ENCODE measurements at regions not wholly inside any gene's neighbourhood (a gene's known extent, or its start where the extent isn't known, plus 50 kb on each side); places are given as distances from the start of the nearest gene placed in this dataset.

DNA sequence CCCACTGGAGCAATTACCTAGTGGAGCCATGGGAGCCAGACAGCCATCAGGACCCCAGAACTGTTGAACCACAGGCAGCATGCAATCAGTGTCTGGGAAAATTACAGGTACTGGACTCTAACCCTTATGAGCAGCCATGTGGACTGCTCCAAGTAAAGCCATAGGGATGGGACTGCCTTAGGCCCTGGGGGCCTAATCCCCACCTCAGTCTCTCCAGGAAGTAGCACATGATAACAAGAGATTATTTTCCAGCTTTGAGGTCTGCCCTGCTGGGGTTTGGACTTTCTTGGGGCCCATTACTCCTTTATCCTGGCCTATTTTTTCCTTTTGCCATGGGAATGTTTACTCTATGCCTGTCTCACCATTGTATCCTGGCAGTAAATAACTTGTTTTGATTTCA is 226.8 kb downstream of the AEBP2 start:
- no peak overlapping the region for H3K9ac ChIP-seq (ENCODE audit: low read depth, low read length, poor library complexity, severe bottlenecking)
- no peak overlapping the region for H3K4me3 ChIP-seq (ENCODE audit: low read length, poor library complexity, severe bottlenecking)

DNA sequence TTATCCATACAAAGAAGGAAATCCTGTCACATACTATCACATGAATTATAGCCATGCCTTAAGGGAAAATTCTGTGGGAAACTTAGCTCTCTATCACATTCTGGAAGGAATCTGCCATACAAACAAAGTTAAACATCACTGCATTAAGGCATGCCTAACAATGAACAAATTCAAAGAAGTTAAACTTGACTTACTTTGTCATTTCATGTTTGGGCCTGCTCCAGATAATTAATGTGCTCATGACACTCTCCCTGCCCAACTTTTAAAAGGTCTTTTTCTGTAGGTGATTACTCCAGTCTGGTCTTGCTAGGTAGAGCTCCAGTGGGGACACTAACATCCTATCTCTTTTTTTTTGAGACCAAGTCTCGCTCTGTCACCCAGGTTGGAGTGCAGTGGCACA is 230.5 kb downstream of the AEBP2 start:
- Histone ChIP-seq H3K9me2 (replicated peaks; ENCODE audit: low read depth, low read length) (no peaks in the 10 kb centered on the region), H2AFZ (ENCODE audit: low read length) (no peak overlapping the region), H3K9ac (ENCODE audit: low read depth, low read length, poor library complexity, severe bottlenecking) (no peak overlapping the region), H3K9me3 (ENCODE audit: insufficient read depth, low read depth, low read length) (no peaks in the 10 kb centered on the region), H3K4me2 (ENCODE audit: low read depth, low read length, poor library complexity, severe bottlenecking) (no peak overlapping the region), H3K36me3 (ENCODE audit: insufficient read depth, low read length) (no peaks in the 10 kb centered on the region), H3F3A (ENCODE audit: low read depth) (no peaks in the 10 kb centered on the region), H3K4me3 (ENCODE audit: low read length, poor library complexity, severe bottlenecking) (no peak overlapping the region), H3K4me1 (ENCODE audit: insufficient read depth, low read length, poor library complexity, severe bottlenecking) (no peaks in the 10 kb centered on the region), H3K27me3 (ENCODE audit: insufficient read depth, low read length, poor library complexity, severe bottlenecking) (no peaks in the 10 kb centered on the region), H3K79me2 (ENCODE audit: insufficient read depth, low read length) (no peaks in the 10 kb centered on the region), H4K20me1 (ENCODE audit: insufficient read depth, low read length, poor library complexity, severe bottlenecking) (no peaks in the 10 kb centered on the region)
- TF ChIP-seq, protein P1, sequence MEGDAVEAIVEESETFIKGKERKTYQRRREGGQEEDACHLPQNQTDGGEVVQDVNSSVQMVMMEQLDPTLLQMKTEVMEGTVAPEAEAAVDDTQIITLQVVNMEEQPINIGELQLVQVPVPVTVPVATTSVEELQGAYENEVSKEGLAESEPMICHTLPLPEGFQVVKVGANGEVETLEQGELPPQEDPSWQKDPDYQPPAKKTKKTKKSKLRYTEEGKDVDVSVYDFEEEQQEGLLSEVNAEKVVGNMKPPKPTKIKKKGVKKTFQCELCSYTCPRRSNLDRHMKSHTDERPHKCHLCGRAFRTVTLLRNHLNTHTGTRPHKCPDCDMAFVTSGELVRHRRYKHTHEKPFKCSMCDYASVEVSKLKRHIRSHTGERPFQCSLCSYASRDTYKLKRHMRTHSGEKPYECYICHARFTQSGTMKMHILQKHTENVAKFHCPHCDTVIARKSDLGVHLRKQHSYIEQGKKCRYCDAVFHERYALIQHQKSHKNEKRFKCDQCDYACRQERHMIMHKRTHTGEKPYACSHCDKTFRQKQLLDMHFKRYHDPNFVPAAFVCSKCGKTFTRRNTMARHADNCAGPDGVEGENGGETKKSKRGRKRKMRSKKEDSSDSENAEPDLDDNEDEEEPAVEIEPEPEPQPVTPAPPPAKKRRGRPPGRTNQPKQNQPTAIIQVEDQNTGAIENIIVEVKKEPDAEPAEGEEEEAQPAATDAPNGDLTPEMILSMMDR (conservative IDR thresholded peaks at IDR 0.05; ENCODE audit: low read length): no peak
- TF ChIP-seq EZH2phosphoT487 (IDR thresholded peaks at IDR 0.05; ENCODE audit: borderline replicate concordance): no peak

More for the DNA sequence above, 226.8 kb downstream of the AEBP2 start:
- no peaks in the 10 kb centered on the region for H3K9me2 ChIP-seq (replicated peaks; ENCODE audit: low read depth, low read length)
- no peaks in the 10 kb centered on the region for H4K20me1 ChIP-seq (ENCODE audit: insufficient read depth, low read length, poor library complexity, severe bottlenecking)
- H3K36me3 ChIP-seq (ENCODE audit: insufficient read depth, low read length): no peaks in the 10 kb centered on the region
- no peak overlapping the region for H3K4me2 ChIP-seq (ENCODE audit: low read depth, low read length, poor library complexity, severe bottlenecking)
- H3K79me2 ChIP-seq (ENCODE audit: insufficient read depth, low read length): no peaks in the 10 kb centered on the region
- no peak overlapping the region for H2AFZ ChIP-seq (ENCODE audit: low read length)
- H3K9me3 ChIP-seq (ENCODE audit: insufficient read depth, low read depth, low read length): no peaks in the 10 kb centered on the region
- no peaks in the 10 kb centered on the region for H3K4me1 ChIP-seq (ENCODE audit: insufficient read depth, low read length, poor library complexity, severe bottlenecking)
- TF ChIP-seq, protein P1 (conservative IDR thresholded peaks at IDR 0.05; ENCODE audit: low read length): no peak
- TF ChIP-seq EZH2phosphoT487 (IDR thresholded peaks at IDR 0.05; ENCODE audit: borderline replicate concordance): no peak
- no peaks in the 10 kb centered on the region for H3K27me3 ChIP-seq (ENCODE audit: insufficient read depth, low read length, poor library complexity, severe bottlenecking)
- no peaks in the 10 kb centered on the region for H3F3A ChIP-seq (ENCODE audit: low read depth)

DNA sequence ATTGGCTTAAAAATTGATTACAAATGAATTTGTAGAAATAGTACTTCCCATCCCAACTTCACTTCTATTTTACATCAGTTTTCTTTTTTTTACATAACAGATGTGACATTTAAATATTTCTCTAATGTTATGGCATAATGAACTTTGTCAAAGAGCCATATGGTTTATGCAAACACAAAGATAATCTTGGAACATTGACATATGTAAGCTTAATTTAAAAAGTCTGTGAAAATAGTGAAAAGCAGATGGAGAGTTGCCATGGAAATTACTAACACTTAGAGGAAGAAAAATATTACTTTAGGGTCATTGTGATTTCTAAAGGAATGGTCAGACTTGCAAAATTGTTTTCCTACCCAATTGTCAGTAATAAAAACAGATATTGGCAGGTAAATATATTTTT is 232.4 kb downstream of the AEBP2 start:
- Histone ChIP-seq H3F3A (ENCODE audit: low read depth) (no peaks in the 10 kb centered on the region), H3K9me2 (replicated peaks; ENCODE audit: low read depth, low read length) (no peaks in the 10 kb centered on the region), H3K9me3 (ENCODE audit: insufficient read depth, low read depth, low read length) (no peaks in the 10 kb centered on the region), H3K4me3 (ENCODE audit: low read length, poor library complexity, severe bottlenecking) (no peak overlapping the region), H3K79me2 (ENCODE audit: insufficient read depth, low read length) (no peaks in the 10 kb centered on the region), H3K27me3 (ENCODE audit: insufficient read depth, low read length, poor library complexity, severe bottlenecking) (no peaks in the 10 kb centered on the region), H3K36me3 (ENCODE audit: insufficient read depth, low read length) (no peaks in the 10 kb centered on the region), H3K4me2 (ENCODE audit: low read depth, low read length, poor library complexity, severe bottlenecking) (no peak overlapping the region), H4K20me1 (ENCODE audit: insufficient read depth, low read length, poor library complexity, severe bottlenecking) (no peaks in the 10 kb centered on the region), H3K4me1 (ENCODE audit: insufficient read depth, low read length, poor library complexity, severe bottlenecking) (no peaks in the 10 kb centered on the region), H3K9ac (ENCODE audit: low read depth, low read length, poor library complexity, severe bottlenecking) (no peak overlapping the region), H2AFZ (ENCODE audit: low read length) (no peak overlapping the region)
- TF ChIP-seq, protein P1 (conservative IDR thresholded peaks at IDR 0.05; ENCODE audit: low read length): no peak
- no peak for TF ChIP-seq EZH2phosphoT487 (IDR thresholded peaks at IDR 0.05; ENCODE audit: borderline replicate concordance)
